PC-3 (cell line): ENCODE measurements at regions not wholly inside any gene's neighbourhood (a gene's known extent, or its start where the extent isn't known, plus 50 kb on each side); places are given as distances from the start of the nearest gene placed in this dataset.

Source experiments
- EZH2 ChIP-seq: fragments of 300-600 bp; sonication (generic); IDR thresholded peaks from one replicate; pipeline ENCODE4 v1.6.1; 2017; ENCODE audit warnings: antibody characterized with exemption, mild to moderate bottlenecking, low read length; ENCODE audit not compliant: unreplicated experiment
- EZH2phosphoT487 ChIP-seq: fragments of 300-600 bp; sonication (generic); IDR thresholded peaks from 2 replicates; pipeline ENCODE4 v1.6.1; 2018; ENCODE audit warnings: mild to moderate bottlenecking, antibody characterized with exemption, low read length, borderline replicate concordance
- TF ChIP-seq, protein P1 (sequence below): fragments of 300-600 bp; sonication (generic); conservative IDR thresholded peaks from 2 replicates; pipeline ENCODE4 v1.5.1; 2017; ENCODE audit warnings: antibody characterized with exemption, low read depth, mild to moderate bottlenecking, low read length

DNA sequence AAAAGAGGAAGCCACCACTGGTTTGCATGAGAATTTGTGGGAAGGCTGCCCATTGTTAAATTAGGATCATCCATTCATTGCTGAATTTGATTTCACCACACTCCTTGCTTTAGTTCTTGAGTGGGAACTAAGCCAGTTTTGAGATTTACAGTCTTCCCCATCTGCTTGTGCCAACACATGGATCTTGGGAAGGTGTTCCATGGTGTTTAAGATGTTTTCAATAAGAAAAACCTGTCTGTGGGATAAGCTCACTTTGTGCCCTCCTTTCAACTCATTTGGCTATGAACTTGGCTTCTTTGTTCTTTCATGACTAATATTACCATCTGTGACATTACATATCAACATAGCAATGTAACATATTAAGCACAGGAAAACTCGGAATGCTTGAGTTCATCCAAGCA is 73.2 kb downstream of the INHBA start:
- TF ChIP-seq, protein P1, sequence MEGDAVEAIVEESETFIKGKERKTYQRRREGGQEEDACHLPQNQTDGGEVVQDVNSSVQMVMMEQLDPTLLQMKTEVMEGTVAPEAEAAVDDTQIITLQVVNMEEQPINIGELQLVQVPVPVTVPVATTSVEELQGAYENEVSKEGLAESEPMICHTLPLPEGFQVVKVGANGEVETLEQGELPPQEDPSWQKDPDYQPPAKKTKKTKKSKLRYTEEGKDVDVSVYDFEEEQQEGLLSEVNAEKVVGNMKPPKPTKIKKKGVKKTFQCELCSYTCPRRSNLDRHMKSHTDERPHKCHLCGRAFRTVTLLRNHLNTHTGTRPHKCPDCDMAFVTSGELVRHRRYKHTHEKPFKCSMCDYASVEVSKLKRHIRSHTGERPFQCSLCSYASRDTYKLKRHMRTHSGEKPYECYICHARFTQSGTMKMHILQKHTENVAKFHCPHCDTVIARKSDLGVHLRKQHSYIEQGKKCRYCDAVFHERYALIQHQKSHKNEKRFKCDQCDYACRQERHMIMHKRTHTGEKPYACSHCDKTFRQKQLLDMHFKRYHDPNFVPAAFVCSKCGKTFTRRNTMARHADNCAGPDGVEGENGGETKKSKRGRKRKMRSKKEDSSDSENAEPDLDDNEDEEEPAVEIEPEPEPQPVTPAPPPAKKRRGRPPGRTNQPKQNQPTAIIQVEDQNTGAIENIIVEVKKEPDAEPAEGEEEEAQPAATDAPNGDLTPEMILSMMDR: no peak
- TF ChIP-seq EZH2phosphoT487: no peak
- no peak for TF ChIP-seq EZH2
